Nucleus accumbens (tissue), 56 donors: ENCODE measurements at regions not wholly inside any gene's neighbourhood (a gene's known extent, or its start where the extent isn't known, plus 50 kb on each side); places are given as distances from the start of the nearest gene placed in this dataset.
"Not testable (repeated sequence)": the region's sequence is repeated elsewhere in the genome, so short reads cannot be mapped to it uniquely, and the experiment has no call there.

Source experiments
- DNase-seq, 56 donors: peaks; one replicate each; lab custom pipeline; 2025; lab: John Stamatoyannopoulos, UW

DNA sequence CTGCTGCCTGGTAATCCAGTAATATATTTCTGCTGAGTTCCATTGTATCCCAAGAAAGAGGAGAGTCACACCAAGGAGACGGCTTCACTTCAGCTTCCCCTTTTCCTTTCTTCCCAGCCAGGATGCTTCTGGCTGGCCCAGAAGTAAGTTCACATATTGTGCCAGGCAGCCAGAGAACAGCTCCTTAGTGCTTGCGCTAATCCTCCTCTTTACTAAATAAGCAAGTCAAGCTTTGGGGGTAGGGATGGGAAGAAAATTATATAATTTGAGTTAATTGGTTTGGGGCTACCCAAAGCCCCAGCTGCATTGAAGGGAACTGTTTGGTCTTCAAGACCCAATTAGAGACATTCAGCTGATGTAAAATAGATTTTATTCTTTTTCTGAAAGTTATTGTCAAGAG, 218.8 kb upstream of the HES1 start:
- DNase-seq: peak in 1 of 56 donors; percentile 9

DNA sequence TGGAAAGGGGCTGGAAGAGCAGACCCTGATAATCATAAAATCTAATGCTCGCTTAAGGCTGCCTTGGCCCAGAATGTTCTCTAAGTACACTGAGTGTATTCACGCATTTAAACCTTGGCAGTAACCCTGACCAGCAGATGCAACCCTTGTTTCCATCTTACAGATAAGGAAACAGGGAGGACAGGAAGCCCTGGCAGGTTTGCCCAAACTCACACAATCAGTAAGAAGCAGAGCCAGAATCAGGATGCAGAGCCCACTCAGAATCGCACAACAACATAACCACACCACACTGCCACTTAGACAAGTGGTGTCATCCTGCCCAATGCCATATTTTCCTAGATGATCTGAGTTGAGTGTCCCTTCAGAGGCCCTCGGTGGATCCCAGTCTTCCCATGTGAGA, 214.5 kb upstream of the HES1 start:
- DNase-seq: no peak

DNA sequence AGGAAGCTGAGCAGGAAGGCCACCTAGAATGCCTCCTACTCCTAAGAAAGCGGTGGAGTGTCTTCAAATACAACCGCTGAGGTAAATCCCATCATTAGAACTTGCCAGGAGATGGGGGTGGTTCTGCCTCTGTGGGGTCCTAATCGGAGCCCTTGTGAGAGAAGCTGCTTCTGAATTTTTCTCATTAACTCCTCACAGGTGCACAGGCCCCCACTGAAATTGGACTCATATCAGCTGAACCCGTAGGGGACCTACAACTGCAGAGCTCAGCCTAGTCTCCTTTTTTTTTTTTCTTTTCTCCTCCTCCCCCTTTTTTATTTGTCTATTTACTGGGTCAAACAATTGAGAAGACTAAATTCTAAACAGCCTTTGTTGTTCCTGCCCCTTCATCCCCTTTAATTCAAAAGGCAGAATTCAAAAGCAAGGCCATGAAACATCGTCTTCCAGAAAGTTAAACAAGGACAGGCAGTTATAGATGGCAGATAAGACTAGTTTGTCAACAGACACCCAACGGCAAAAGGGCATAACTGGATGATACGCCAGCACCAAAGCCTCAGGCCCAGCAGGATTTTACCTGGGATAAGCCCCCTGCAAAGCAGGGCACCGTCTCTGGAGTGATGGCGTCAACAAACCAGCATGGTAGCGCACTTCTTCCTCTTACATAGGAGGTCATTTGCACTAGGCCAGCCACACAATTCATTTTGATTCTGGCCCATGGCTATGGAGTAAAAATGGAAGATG, 213.7 kb upstream of the HES1 start:
- no peak for DNase-seq

DNA sequence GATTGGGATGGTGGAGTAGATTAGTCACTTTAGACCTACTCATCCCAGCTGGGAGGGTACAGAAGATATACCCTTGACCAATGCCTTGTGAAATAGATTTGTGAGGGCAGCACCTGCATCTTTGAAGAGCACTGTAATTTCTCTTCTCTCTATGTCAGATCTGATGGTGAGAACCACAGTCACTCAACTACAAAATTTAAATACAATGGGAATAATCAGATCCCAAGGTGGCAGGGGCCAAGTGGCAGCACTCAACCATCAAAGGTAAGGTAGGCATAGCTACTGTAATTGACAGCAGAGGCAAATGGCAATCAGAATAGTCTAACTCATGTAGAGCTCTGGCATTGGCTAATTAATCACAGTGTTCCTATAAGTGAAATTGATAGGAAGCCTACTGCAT, 212.0 kb upstream of the HES1 start:
- not testable (repeated sequence) for DNase-seq

DNA sequence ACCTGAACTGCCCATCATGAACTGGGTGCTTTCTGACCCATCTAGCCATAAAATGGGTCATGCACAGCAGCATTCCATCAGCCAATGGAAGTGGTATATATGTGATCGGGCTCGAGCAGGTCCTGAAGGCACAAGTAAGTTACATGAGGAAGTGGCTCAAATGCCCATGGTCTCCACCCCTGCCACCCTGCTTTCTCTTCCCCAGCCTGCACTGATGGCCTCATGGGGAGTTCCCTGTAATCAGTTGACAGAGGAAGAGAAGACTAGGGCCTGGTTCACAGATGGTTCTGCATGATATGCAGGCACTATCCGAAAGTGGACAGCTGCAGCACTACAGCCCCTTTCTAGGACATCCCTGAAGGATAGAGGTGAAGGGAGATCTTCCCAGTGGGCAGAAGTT, 209.9 kb upstream of the HES1 start:
- peak in 1 of 56 donors; percentile 2 for DNase-seq

- not testable (repeated sequence) for DNase-seq
Measured at GRCh38 chr3:193927413-193928206, 208.3 kb upstream of the HES1 start.

DNA sequence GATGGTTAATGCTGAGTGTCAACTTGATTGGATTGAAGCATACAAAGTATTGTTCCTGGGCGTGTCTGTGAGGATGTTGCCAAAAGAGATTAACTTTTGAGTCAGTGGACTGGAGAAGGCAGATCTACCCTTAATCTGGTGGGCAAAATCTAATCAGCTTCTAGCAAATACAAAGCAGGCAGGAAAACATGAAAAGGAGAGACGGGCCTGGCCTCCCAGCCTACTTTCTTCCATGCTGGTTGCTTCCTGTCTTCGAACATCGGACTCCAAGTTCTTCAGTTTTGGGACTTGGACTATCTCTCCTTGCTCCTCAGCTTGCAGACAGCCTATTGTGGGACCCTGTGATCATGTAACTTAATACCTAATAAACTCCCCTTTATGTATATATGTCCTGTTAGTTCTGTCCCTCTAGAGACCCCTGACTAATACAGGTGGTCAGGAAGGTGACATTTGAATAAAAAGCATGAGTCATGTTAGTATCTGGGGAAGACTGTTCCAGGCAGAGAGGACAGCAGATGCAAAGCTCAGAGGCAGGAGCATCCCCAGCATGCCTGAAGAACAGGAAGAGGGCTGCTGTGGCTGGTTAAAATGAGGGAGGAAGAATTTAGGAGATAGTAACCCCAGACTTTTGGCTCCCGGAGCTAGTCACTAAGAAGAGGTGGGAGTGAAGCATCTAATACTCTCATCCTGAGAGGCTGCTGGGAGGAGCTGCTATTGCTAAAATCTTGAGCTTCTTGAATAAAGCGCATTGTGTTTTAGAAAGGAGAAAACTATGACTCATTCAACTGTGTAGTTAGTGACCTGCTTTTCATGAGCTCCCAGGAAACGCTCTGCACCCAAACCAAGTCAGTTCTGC, 207.4 kb upstream of the HES1 start:
- peak in 11 of 56 donors; percentile 5 to 35 (median 24) for DNase-seq

GRCh38 chr3:193929373-193929772, 206.6 kb upstream of the HES1 start:
- DNase-seq: no peak

DNA sequence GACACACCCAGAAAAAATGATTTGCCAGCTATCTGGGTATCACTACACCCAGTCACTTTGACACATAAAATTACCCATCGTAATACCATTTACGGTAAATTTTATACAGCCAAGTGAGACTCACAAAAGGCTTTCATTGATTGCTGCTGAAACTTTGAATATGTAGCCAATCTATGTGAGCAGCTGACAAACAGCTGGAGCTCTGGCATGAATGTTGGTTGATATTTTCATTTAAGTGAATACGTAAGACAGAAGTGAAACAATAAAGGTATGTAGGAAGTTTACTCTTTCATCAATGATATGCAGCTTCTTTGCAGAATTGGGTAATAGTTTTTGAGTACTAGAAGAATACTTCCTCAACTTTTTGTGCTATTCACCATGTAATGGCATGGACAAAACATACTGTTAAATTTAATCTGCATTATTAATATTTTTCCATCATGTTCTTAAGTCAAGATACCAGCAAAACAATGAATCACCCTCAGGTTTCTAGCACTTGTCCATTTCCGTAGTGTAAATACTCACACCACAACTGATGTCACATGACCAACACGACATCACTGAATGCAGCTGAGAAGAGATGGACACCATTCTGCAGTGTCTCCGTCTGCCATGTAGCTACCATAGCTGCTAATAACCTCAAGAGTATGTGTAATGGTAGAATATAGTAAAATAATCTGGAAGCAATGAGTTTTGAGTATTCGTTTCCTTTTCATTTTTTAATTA, 205.9 kb upstream of the HES1 start:
- DNase-seq: no peak

- no peak for DNase-seq
Measured at GRCh38 chr3:193932136-193932535, 203.8 kb upstream of the HES1 start.

DNA sequence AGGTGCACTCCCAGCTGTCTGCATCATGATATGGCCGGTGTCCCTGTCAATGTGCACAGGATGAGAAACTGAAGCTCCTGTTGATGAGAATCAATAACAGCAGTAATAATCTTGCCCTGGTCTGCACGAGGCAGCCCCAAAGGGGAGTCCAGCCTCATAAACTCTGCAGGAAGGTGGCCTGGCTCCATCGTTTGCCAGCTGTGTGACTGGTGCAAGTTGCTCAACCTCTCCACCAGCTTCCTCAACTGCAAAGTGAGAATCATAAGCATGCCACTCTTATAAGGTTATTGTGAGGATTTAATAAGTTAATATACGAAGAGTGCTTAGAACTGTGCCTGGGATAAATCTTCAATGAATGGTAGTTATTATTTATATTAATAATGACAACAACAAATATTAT, 203.4 kb upstream of the HES1 start:
- no peak for DNase-seq

GRCh38 chr3:193933451-193933850, 202.5 kb upstream of the HES1 start:
- no peak for DNase-seq

DNA sequence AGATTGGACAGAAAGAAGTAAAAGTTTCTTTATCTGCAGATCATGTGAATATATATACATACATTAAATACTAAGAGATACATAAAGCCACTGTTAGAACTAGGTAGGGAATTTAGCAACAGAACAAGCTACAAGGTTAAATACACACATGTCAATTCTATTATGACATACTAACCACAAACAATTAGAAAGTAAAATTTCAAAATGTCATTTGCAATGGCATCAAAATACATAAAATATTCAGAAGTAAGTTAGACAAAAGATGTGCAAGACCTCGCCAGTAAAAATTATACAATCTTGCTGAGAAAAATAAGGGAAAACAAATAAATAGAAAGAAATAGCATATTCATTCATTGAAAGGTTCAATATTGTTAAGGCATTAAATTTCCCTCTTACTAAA, 200.0 kb upstream of the HES1 start:
- DNase-seq: no peak

- DNase-seq: no peak
Measured at GRCh38 chr3:193938613-193939012, 197.3 kb upstream of the HES1 start.

DNA sequence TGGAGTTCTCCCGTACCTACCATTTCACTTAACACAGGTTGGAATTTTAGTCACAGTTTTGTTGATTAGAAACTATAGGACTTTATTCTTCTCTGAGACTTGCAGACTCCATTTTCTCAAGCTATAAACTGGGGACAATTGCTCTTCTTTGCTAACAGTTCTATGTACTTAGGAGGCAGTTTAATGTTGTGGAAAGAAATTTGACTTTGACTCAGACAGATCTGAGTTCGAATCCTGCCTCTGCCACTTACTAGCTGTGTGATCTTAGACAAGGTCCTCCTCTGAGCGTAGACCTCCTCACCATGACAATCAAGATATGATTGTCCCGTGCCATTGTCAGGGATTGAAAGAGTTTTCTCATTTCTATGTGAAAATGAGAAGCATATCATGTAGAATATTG, 196.4 kb upstream of the HES1 start:
- DNase-seq: no peak

DNA sequence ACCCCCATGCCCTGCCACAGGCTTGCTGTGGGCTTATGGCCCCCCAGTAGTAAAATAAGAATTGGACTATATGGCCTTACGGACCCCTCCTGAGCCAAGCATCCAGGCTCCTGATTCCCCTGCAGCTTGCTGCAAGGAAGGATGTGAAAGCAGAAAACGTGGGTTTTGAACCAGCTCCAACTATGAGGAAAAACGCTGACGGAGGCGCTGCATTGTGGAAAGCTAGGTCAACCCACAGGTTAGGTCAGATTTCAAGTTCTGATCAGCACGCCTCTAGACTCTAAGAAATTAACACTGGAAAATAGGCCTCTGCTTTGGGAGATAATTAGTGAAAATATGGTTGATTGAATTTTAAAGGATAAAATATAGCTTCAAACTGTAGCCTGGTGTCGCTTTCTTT, 195.4 kb upstream of the HES1 start:
- no peak for DNase-seq

DNA sequence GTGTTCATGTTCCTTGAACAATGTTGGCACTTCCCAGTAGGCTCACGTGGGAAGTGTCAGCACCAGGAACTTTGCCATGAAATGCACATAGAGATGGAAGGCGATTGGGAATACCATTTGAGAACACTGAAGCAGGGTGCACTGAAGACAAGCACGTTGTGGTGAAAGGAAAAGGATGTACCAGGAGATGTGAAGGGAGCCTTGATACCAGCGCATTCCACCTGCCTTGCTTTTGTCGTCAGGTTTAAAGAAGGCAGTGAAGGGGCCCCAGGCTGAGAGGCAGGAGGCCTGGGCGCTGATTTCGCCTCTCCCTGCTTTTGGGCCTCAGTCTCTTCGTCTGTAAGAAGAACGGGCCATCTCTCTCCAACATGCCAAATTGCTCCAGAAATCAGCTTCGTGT, 194.5 kb upstream of the HES1 start:
- no peak for DNase-seq

DNA sequence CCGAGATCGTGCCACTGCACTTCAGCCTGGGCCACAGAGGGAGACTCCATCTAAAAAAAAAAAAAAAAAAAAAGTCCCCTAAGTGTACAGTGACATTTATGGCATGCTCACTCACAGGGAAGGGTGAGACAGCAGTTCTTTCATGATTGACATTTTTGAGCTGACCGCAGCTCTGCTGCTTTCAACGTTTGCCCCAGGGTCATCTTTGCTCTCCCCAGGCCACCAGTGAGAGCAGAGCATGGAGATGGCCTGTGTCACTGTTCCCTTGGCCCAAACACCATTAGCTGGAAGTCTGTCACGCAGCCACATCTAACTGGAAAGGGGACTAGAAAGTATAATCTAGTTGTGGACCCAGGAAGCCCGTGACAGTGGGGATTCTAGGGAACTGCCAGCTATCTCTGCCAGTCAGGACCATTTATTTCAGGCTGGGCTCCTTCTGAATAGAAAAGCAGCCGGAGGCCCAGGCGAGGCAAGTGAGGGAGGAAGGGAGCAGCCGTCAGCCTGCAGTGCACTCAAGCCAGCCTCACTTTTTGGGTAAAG, 193.4 kb upstream of the HES1 start:
- DNase-seq: peak in 1 of 56 donors; percentile 3

DNA sequence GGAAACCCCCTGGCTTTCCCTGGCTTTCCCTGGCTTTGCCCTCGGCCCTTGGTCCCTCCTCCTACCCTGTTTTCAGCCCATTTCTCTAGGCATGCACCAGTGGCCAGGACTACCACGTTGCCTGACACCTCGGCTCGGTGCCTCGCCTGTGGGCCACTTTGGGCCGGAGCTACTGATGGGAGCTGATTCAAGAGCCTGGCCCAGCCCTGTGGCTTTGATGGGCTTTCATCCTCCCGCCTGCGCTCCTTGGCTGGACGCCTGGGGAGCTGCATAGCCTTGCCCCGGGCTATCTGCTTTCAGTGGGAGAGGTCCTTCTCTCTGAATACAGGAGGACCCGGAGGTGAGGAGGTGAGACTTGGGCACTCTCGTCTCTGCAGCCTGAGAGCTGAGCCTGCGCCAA, 192.7 kb upstream of the HES1 start:
- DNase-seq: peak in 3 of 56 donors; percentile 4 to 15 (median 6)

- DNase-seq: no peak
Measured at GRCh38 chr3:193943851-193944517, 192.0 kb upstream of the HES1 start.
